HG02973 (cell line): ENCODE measurements at regions not wholly inside any gene's neighbourhood (a gene's known extent, or its start where the extent isn't known, plus 50 kb on each side); places are given as distances from the start of the nearest gene placed in this dataset.
"Not testable (repeated sequence)": the region's sequence is repeated elsewhere in the genome, so short reads cannot be mapped to it uniquely, and the experiment has no call there.

Experiments used
- ATAC-seq: cut with Tn5 transposase; IDR thresholded peaks from one replicate; pipeline ENCODE4 v1.9.1; 2021; ENCODE audit warnings: moderate library complexity; ENCODE audit not compliant: unreplicated experiment

- ATAC-seq, result no peak
Observed at GRCh38 chr1:230493264-230493663, 67.1 kb upstream of the PGBD5 start.

GRCh38 chr1:230490436-230490835, 64.3 kb upstream of the PGBD5 start:
- ATAC-seq, result no peak

- ATAC-seq, result no peak
Observed at GRCh38 chr1:230487773-230488428, 61.8 kb upstream of the PGBD5 start.

GRCh38 chr1:230476622-230477003, 50.5 kb upstream of the PGBD5 start:
- ATAC-seq, result no peak

- ATAC-seq, result not testable (repeated sequence)
Observed at GRCh38 chr1:230475856-230476621, 49.9 kb upstream of the PGBD5 start.
